Endothelial cell of umbilical vein (primary cell): ENCODE measurements at regions not wholly inside any gene's neighbourhood (a gene's known extent, or its start where the extent isn't known, plus 50 kb on each side); places are given as distances from the start of the nearest gene placed in this dataset.

Experiments used
- BruUV-seq: library from RNA; stranded (reverse); fragments of 400-500 nt; replicated peaks from 2 replicates; lab custom pipeline; 2021; lab: Mats Ljungman, UMichigan
- CTCF ChIA-PET: fragments of 300-600, 350-600 bp; sonication (Branson Sonifier 250); formaldehyde crosslinking; loops from one replicate; lab custom pipeline; 2021; ENCODE audit warnings: antibody characterized with exemption, inconsistent platforms; lab: Charles Lee
- POLR2A ChIA-PET: fragments of 300-600, 350-600 bp; sonication (Branson Sonifier 250); formaldehyde crosslinking; loops from one replicate; lab custom pipeline; 2021; ENCODE audit warnings: antibody characterized with exemption, inconsistent platforms; lab: Charles Lee
- DNase-seq: peaks from one replicate; pipeline ENCODE4 v3.0.0-alpha.2; 2011; ENCODE audit warnings: low read depth, low spot score
- FAIRE-seq: peaks from 2 replicates; lab custom pipeline; 2011; peaks lifted over from hg19 to GRCh38; lab: Jason Lieb, UNC
- H2AFZ ChIP-seq: 2 replicates; pipeline ENCODE4 v1.6.0; 2012; ENCODE audit warnings: low read depth, low read length, control low read depth, inconsistent platforms
- H3K27ac ChIP-seq: 2 replicates; pipeline ENCODE4 v1.5.1; 2011; ENCODE audit warnings: low read depth, mild to moderate bottlenecking, control low read depth, low read length, moderate library complexity; ENCODE audit not compliant: insufficient read depth
- H3K27me3 ChIP-seq, 2 experiments: 2 replicates each; pipeline versions ENCODE4 v1.6.0 to v1.6.1; 2011; ENCODE audit warnings: low read length in 2 of 2, mixed read lengths in 1 of 2; ENCODE audit not compliant: control insufficient read depth in 2 of 2, insufficient read depth in 2 of 2
- H3K36me3 ChIP-seq, 2 experiments: 2 replicates in 1 of 2; 3 replicates in 1 of 2; pipeline ENCODE4 v1.5.1; 2011; ENCODE audit warnings: low read length in 2 of 2, mild to moderate bottlenecking in 1 of 2, moderate library complexity in 1 of 2; ENCODE audit not compliant: control insufficient read depth in 2 of 2, insufficient read depth in 2 of 2; ENCODE audit errors: extremely low read depth in 1 of 2
- H3K4me1 ChIP-seq: 3 replicates; pipeline ENCODE4 v1.5.1; 2011; ENCODE audit warnings: mild to moderate bottlenecking, low read length; ENCODE audit not compliant: control insufficient read depth, insufficient read depth; ENCODE audit errors: extremely low read depth
- H3K4me2 ChIP-seq: 2 replicates; pipeline ENCODE4 v1.6.1; 2011; ENCODE audit warnings: low read length, control low read depth, mixed read lengths; ENCODE audit not compliant: insufficient read depth
- H3K4me3 ChIP-seq, 3 experiments: fragments of 200-600 bp in 1 of 3; sonication (generic), shearing (Covaris generic) in 1 of 3; replicated peaks in 1 of 3; 2 replicates each; pipeline ENCODE4 v1.5.1; 2011 to 2016; ENCODE audit warnings: control low read depth in 3 of 3, low read length in 3 of 3, mild to moderate bottlenecking in 2 of 3, inconsistent platforms in 1 of 3, low read depth in 1 of 3, moderate library complexity in 1 of 3; ENCODE audit not compliant: insufficient read depth in 1 of 3
- H3K79me2 ChIP-seq: 2 replicates; pipeline ENCODE4 v1.6.0; 2012; ENCODE audit warnings: low read length, inconsistent platforms; ENCODE audit not compliant: control insufficient read depth, insufficient read depth
- H3K9ac ChIP-seq: replicated peaks from 2 replicates; pipeline ENCODE3; 2011; ENCODE audit warnings: low read length, control low read depth; ENCODE audit not compliant: insufficient read depth; ENCODE audit errors: extremely low read depth
- H3K9me1 ChIP-seq: replicated peaks from 3 replicates; pipeline ENCODE4 v1.6.0; 2011; ENCODE audit warnings: mild to moderate bottlenecking, low read length; ENCODE audit not compliant: control insufficient read depth, insufficient read depth; ENCODE audit errors: extremely low read depth
- H3K9me3 ChIP-seq: replicated peaks from 2 replicates; pipeline ENCODE4 v1.5.1; 2012; ENCODE audit warnings: low read length, inconsistent platforms; ENCODE audit not compliant: control insufficient read depth, insufficient read depth
- H4K20me1 ChIP-seq: replicated peaks from 2 replicates; pipeline ENCODE3; 2011; ENCODE audit warnings: mild to moderate bottlenecking, low read length; ENCODE audit not compliant: control insufficient read depth, insufficient read depth; ENCODE audit errors: extremely low read depth
- EZH2 ChIP-seq: IDR thresholded peaks from 2 replicates; pipeline ENCODE4 v1.6.1; 2012; ENCODE audit warnings: borderline replicate concordance, low read depth, mild to moderate bottlenecking, moderate library complexity, low read length, inconsistent platforms; ENCODE audit not compliant: severe bottlenecking
- FOS ChIP-seq: IDR thresholded peaks from 2 replicates; pipeline ENCODE4 v1.6.1; 2011; ENCODE audit warnings: mild to moderate bottlenecking, low read length, moderate library complexity, borderline replicate concordance; ENCODE audit not compliant: insufficient read depth
- GATA2 ChIP-seq: IDR thresholded peaks from 2 replicates; pipeline ENCODE4 v1.7.0; 2011; ENCODE audit warnings: low read depth, mild to moderate bottlenecking, moderate library complexity, mixed read lengths, low read length; ENCODE audit not compliant: insufficient read length, insufficient read depth
- JUN ChIP-seq: IDR thresholded peaks from 2 replicates; pipeline ENCODE4 v1.6.1; 2011; ENCODE audit warnings: borderline replicate concordance, low read depth; ENCODE audit not compliant: insufficient read length, insufficient read depth
- MYC ChIP-seq: IDR thresholded peaks from one replicate; pipeline ENCODE4 v1.6.1; 2011; ENCODE audit warnings: mild to moderate bottlenecking, low read depth, low read length
- POLR2A ChIP-seq: IDR thresholded peaks from 2 replicates; pipeline ENCODE4 v1.6.1; 2012; ENCODE audit warnings: low read depth, mild to moderate bottlenecking, control low read depth, low read length
- POLR2AphosphoS5 ChIP-seq: IDR thresholded peaks from 2 replicates; pipeline ENCODE4 v1.6.1; 2012; ENCODE audit warnings: low read depth, mild to moderate bottlenecking, control low read depth, low read length, moderate library complexity; ENCODE audit not compliant: insufficient read depth
- dilution Hi-C: fragments of 300-500 bp; cut with MboI; formaldehyde crosslinking; loops from one replicate; pipeline ENCODE4 v1.15.0; 2019; ENCODE audit warnings: low sequenced_read_pairs; ENCODE audit not compliant: extremely low pct_ligation_motif_present
- intact Hi-C: fragments of 100-400 bp; cut with micrococcal nuclease; formaldehyde crosslinking; loops from one replicate; pipeline ENCODE4 v1.10.0; 2022
- TF ChIP-seq, protein P1 (sequence below), 2 donors: IDR thresholded peaks; 1 replicate in 1 of 2; 2 replicates in 1 of 2; pipeline ENCODE4 v1.5.1; 2011; ENCODE audit warnings: low read length in 2 of 2, mild to moderate bottlenecking in 2 of 2, moderate library complexity in 2 of 2, control low read depth in 1 of 2, inconsistent platforms in 1 of 2, low read depth in 1 of 2; ENCODE audit not compliant: insufficient read depth in 1 of 2; ENCODE audit errors: extremely low read depth in 1 of 2
- TF ChIP-seq, protein P2 (sequence below): IDR thresholded peaks from 2 replicates; pipeline ENCODE4 v1.6.1; 2011; ENCODE audit not compliant: insufficient read depth, insufficient read length

DNA sequence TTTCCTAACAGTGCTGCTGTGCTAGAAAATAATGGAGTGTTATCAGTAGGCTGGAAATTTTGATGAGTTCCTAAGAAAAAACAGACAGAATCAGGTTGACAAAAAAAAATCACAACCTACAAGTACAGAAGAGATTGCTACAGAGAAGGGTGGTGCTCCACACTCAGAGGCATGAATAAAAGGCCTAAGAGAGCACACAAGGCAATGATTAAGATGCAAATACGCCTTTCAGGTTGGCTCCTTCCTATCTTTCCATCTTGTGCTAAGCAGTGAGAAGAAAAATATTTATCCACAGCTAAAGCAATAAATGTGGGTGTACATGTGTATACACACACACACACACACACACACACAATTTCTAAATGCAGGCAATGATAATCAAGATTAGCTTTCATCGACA lies 130.6 kb upstream of the UBE2E3 start:
- no peak overlapping the region for H3K27ac ChIP-seq
- no peaks in the 10 kb centered on the region for H3K9me3 ChIP-seq
- no peaks in the 10 kb centered on the region for H4K20me1 ChIP-seq
- ChIA-PET POLR2A (no interaction called here), CTCF (interaction anchor here (1.2 to 1.7 kb wide), 2 partner anchors 10 to 21 kb away, joined by 3 to 5 read pairs; no protein-coding TSS in a partner anchor)
- no peaks in the 10 kb centered on the region for H3K4me1 ChIP-seq
- no peak for TF ChIP-seq EZH2
- no peak for TF ChIP-seq JUN
- no peak for TF ChIP-seq MYC
- no peak for TF ChIP-seq POLR2AphosphoS5
- TF ChIP-seq, protein P1, sequence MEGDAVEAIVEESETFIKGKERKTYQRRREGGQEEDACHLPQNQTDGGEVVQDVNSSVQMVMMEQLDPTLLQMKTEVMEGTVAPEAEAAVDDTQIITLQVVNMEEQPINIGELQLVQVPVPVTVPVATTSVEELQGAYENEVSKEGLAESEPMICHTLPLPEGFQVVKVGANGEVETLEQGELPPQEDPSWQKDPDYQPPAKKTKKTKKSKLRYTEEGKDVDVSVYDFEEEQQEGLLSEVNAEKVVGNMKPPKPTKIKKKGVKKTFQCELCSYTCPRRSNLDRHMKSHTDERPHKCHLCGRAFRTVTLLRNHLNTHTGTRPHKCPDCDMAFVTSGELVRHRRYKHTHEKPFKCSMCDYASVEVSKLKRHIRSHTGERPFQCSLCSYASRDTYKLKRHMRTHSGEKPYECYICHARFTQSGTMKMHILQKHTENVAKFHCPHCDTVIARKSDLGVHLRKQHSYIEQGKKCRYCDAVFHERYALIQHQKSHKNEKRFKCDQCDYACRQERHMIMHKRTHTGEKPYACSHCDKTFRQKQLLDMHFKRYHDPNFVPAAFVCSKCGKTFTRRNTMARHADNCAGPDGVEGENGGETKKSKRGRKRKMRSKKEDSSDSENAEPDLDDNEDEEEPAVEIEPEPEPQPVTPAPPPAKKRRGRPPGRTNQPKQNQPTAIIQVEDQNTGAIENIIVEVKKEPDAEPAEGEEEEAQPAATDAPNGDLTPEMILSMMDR (IDR thresholded peaks at IDR 0.05; ENCODE audit: extremely low read depth in 1 of 2, insufficient read depth in 1 of 2, low read depth in 1 of 2, low read length in 2 of 2), result no peak
- TF ChIP-seq POLR2A, result no peak
- no peak for TF ChIP-seq GATA2
- no peak for TF ChIP-seq FOS
- TF ChIP-seq, protein P2, sequence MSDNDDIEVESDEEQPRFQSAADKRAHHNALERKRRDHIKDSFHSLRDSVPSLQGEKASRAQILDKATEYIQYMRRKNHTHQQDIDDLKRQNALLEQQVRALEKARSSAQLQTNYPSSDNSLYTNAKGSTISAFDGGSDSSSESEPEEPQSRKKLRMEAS, result no peak
- H2AFZ ChIP-seq, result no peak overlapping the region
- no peak overlapping the region for H3K4me3 ChIP-seq
- BruUV-seq, result no TSS peak
- intact Hi-C loops, result no loop called here
- no peaks in the 10 kb centered on the region for H3K36me3 ChIP-seq
- FAIRE-seq (no peak), DNase-seq (no peak)
- dilution Hi-C loops, result no loop called here
- no peaks in the 10 kb centered on the region for H3K27me3 ChIP-seq
- no peak overlapping the region for H3K9ac ChIP-seq
- H3K79me2 ChIP-seq, result no peaks in the 10 kb centered on the region
- H3K9me1 ChIP-seq, result no peaks in the 10 kb centered on the region
- H3K4me2 ChIP-seq, result no peak overlapping the region
